Large intestine (tissue), 3 donors: ENCODE measurements at regions not wholly inside any gene's neighbourhood (a gene's known extent, or its start where the extent isn't known, plus 50 kb on each side); places are given as distances from the start of the nearest gene placed in this dataset.

Source experiments
- DNase-seq, 2 donors: peaks; one replicate each; pipeline versions ENCODE4 v3.0.0 to v3.0.0-alpha.2; 2013
- H3K27ac ChIP-seq: one replicate; pipeline ENCODE4 v1.5.1; 2013; ENCODE audit warnings: low read length
- H3K27me3 ChIP-seq: 2 replicates; pipeline ENCODE4 v1.6.1; 2013; ENCODE audit warnings: low read length; ENCODE audit not compliant: control insufficient read depth, insufficient read depth
- H3K36me3 ChIP-seq: 2 replicates; pipeline ENCODE4 v1.6.1; 2013; ENCODE audit warnings: low read length; ENCODE audit not compliant: control insufficient read depth, insufficient read depth
- H3K4me1 ChIP-seq: one replicate; pipeline ENCODE4 v1.6.1; 2013; ENCODE audit warnings: low read length; ENCODE audit not compliant: control insufficient read depth, insufficient read depth
- H3K4me3 ChIP-seq: one replicate; pipeline ENCODE4 v1.5.1; 2013; ENCODE audit warnings: low read length
- H3K9me3 ChIP-seq: one replicate; pipeline ENCODE4 v1.6.1; 2013; ENCODE audit warnings: mild to moderate bottlenecking, low read depth, low read length, moderate library complexity; ENCODE audit not compliant: control insufficient read depth
- WGBS: methylation state at CpG from one replicate; pipeline ENCODE4 v1.1.5; 2013; ENCODE audit warnings: low lambda C conversion rate; ENCODE audit not compliant: insufficient coverage; 5-methylcytosine and 5-hydroxymethylcytosine counted together

- Histone ChIP-seq H3K36me3 (peaks cover 4% of the 10 kb centered on the region), H3K27me3 (no peaks in the 10 kb centered on the region), H3K27ac (no peak overlapping the region), H3K4me3 (no peak overlapping the region), H3K4me1 (peaks cover 13% of the 10 kb centered on the region), H3K9me3 (no peaks in the 10 kb centered on the region)
- no peak for DNase-seq
- WGBS: no CpG with 5 or more reads among the region's 6 CpGs
Measured at GRCh38 chr20:19807946-19808330, 49.9 kb downstream of the RIN2 start.

- H3K4me1 ChIP-seq: peaks cover 13% of the 10 kb centered on the region
- H3K27me3 ChIP-seq: no peaks in the 10 kb centered on the region
- no peaks in the 10 kb centered on the region for H3K9me3 ChIP-seq
- no peak for DNase-seq
- no peak overlapping the region for H3K27ac ChIP-seq
- no CpG with 5 or more reads among the region's 8 CpGs for WGBS
- H3K4me3 ChIP-seq: no peak overlapping the region
- H3K36me3 ChIP-seq: peaks cover 4% of the 10 kb centered on the region
Measured at GRCh38 chr20:19808498-19808897, 50.4 kb downstream of the RIN2 start.

GRCh38 chr20:19809505-19809904, 51.4 kb downstream of the RIN2 start:
- peaks cover 4% of the 10 kb centered on the region for H3K36me3 ChIP-seq
- no peaks in the 10 kb centered on the region for H3K27me3 ChIP-seq
- no CpG with 5 or more reads among the region's 9 CpGs for WGBS
- peak; percentile 86 to 91 for DNase-seq
- peak overlapping the region; percentile 55 for H3K27ac ChIP-seq
- H3K4me1 ChIP-seq: peaks cover 13% of the 10 kb centered on the region
- H3K4me3 ChIP-seq: no peak overlapping the region
- no peaks in the 10 kb centered on the region for H3K9me3 ChIP-seq

- WGBS: no CpG with 5 or more reads among the region's 8 CpGs
- Histone ChIP-seq H3K27me3 (no peaks in the 10 kb centered on the region), H3K4me1 (peaks cover 13% of the 10 kb centered on the region), H3K36me3 (peaks cover 4% of the 10 kb centered on the region), H3K27ac (no peak overlapping the region), H3K4me3 (no peak overlapping the region), H3K9me3 (no peaks in the 10 kb centered on the region)
- no peak for DNase-seq
Measured at GRCh38 chr20:19811231-19811630, 53.2 kb downstream of the RIN2 start.

GRCh38 chr20:19812056-19812455, 54.0 kb downstream of the RIN2 start:
- Histone ChIP-seq H3K27ac (no peak overlapping the region), H3K9me3 (no peaks in the 10 kb centered on the region), H3K4me1 (peaks cover 13% of the 10 kb centered on the region), H3K36me3 (peaks cover 4% of the 10 kb centered on the region), H3K27me3 (no peaks in the 10 kb centered on the region), H3K4me3 (no peak overlapping the region)
- 100% methylated on average over 1 of the region's 1 CpG for WGBS
- no peak for DNase-seq

- Histone ChIP-seq H3K4me3 (no peak overlapping the region), H3K9me3 (no peaks in the 10 kb centered on the region), H3K27ac (no peak overlapping the region), H3K4me1 (peaks cover 13% of the 10 kb centered on the region), H3K27me3 (no peaks in the 10 kb centered on the region), H3K36me3 (peaks cover 4% of the 10 kb centered on the region)
- no peak for DNase-seq
- no CpG with 5 or more reads among the region's 1 CpG for WGBS
Measured at GRCh38 chr20:19812696-19813095, 54.6 kb downstream of the RIN2 start.

GRCh38 chr20:19813846-19814640, 56.0 kb downstream of the RIN2 start:
- no peaks in the 10 kb centered on the region for H3K27me3 ChIP-seq
- H3K9me3 ChIP-seq: peaks cover 4% of the 10 kb centered on the region
- H3K27ac ChIP-seq: no peak overlapping the region
- H3K4me1 ChIP-seq: peaks cover 9% of the 10 kb centered on the region
- no peak for DNase-seq
- H3K36me3 ChIP-seq: peaks cover 5% of the 10 kb centered on the region
- WGBS: 86% methylated on average over 5 of the region's 9 CpGs
- H3K4me3 ChIP-seq: no peak overlapping the region

GRCh38 chr20:19815553-19815991, 57.5 kb downstream of the RIN2 start:
- WGBS: 80% methylated on average over 2 of the region's 8 CpGs
- no peak overlapping the region for H3K27ac ChIP-seq

GRCh38 chr20:19816386-19816785, 58.3 kb downstream of the RIN2 start:
- H3K4me1 ChIP-seq: peaks cover 3% of the 10 kb centered on the region
- no peak overlapping the region for H3K27ac ChIP-seq
- H3K4me3 ChIP-seq: no peak overlapping the region
- no peak for DNase-seq
- peaks cover 4% of the 10 kb centered on the region for H3K36me3 ChIP-seq
- no CpG with 5 or more reads among the region's 4 CpGs for WGBS
- H3K9me3 ChIP-seq: peaks cover 7% of the 10 kb centered on the region
- H3K27me3 ChIP-seq: no peaks in the 10 kb centered on the region

More at GRCh38 chr20:19815553-19815991, 57.5 kb downstream of the RIN2 start:
- Histone ChIP-seq H3K4me3 (no peak overlapping the region), H3K4me1 (no peaks in the 10 kb centered on the region), H3K36me3 (peaks cover 7% of the 10 kb centered on the region), H3K9me3 (peaks cover 7% of the 10 kb centered on the region), H3K27me3 (no peaks in the 10 kb centered on the region)
- DNase-seq: no peak

GRCh38 chr20:19817017-19817416, 59.0 kb downstream of the RIN2 start:
- Histone ChIP-seq H3K36me3 (peaks cover 3% of the 10 kb centered on the region), H3K4me1 (peaks cover 5% of the 10 kb centered on the region), H3K27me3 (no peaks in the 10 kb centered on the region), H3K27ac (no peak overlapping the region), H3K9me3 (peaks cover 7% of the 10 kb centered on the region), H3K4me3 (no peak overlapping the region)
- WGBS: no CpG with 5 or more reads among the region's 5 CpGs
- DNase-seq: no peak

GRCh38 chr20:19819149-19819548, 61.1 kb downstream of the RIN2 start:
- no peak for DNase-seq
- H3K9me3 ChIP-seq: peaks cover 7% of the 10 kb centered on the region
- no peak overlapping the region for H3K27ac ChIP-seq
- no peaks in the 10 kb centered on the region for H3K27me3 ChIP-seq
- no peak overlapping the region for H3K4me3 ChIP-seq
- no CpG with 5 or more reads among the region's 1 CpG for WGBS
- H3K36me3 ChIP-seq: peaks cover 3% of the 10 kb centered on the region
- H3K4me1 ChIP-seq: peaks cover 9% of the 10 kb centered on the region
